ENCODE measurements at regions not wholly inside any gene's neighbourhood (a gene's known extent, or its start where the extent isn't known, plus 50 kb on each side); places are given as distances from the start of the nearest gene placed in this dataset.

GRCh38 chr12:58434726-58435125, 485.6 kb downstream of the LRIG3 start:
- TF ChIP-seq CTCF (IDR thresholded peaks at IDR 0.05): no peak
- Histone ChIP-seq H3K27me3 (no peaks in the 10 kb centered on the region), H3K9me3 (no peaks in the 10 kb centered on the region), H3K36me3 (no peaks in the 10 kb centered on the region), H3K4me3 (no peak overlapping the region), H3K4me1 (no peaks in the 10 kb centered on the region), H3K27ac (no peak overlapping the region)
- intact Hi-C loops (cut with DNase I): no loop called here
- ATAC-seq (no peak), DNase-seq (no peak)

GRCh38 chr12:58435647-58436046, 484.7 kb downstream of the LRIG3 start:
- no peak for ATAC-seq
- Histone ChIP-seq H3K36me3 (no peaks in the 10 kb centered on the region), H3K4me1 (no peaks in the 10 kb centered on the region), H3K4me3 (no peak overlapping the region), H3K27ac (no peak overlapping the region), H3K9me3 (no peaks in the 10 kb centered on the region), H3K27me3 (no peaks in the 10 kb centered on the region)
- DNase-seq: no peak
- TF ChIP-seq CTCF (IDR thresholded peaks at IDR 0.05): no peak
- intact Hi-C loops (cut with DNase I): no loop called here

- ATAC-seq: no peak
Measured at GRCh38 chr12:58441483-58441882, 478.8 kb downstream of the LRIG3 start.

GRCh38 chr12:58443273-58443980, 476.9 kb downstream of the LRIG3 start:
- ATAC-seq (peak; percentile 49), DNase-seq (no peak)
- Histone ChIP-seq H3K4me1 (no peaks in the 10 kb centered on the region), H3K36me3 (no peaks in the 10 kb centered on the region), H3K27me3 (no peaks in the 10 kb centered on the region), H3K4me3 (no peak overlapping the region), H3K27ac (no peak overlapping the region), H3K9me3 (no peaks in the 10 kb centered on the region)
- intact Hi-C loops (cut with DNase I): no loop called here
- TF ChIP-seq CTCF (IDR thresholded peaks at IDR 0.05): peak; percentile 27

More at GRCh38 chr12:58441483-58441882, 478.8 kb downstream of the LRIG3 start:
- no peak for TF ChIP-seq CTCF (IDR thresholded peaks at IDR 0.05)
- Histone ChIP-seq H3K4me3 (no peak overlapping the region), H3K27me3 (no peaks in the 10 kb centered on the region), H3K36me3 (no peaks in the 10 kb centered on the region), H3K27ac (no peak overlapping the region), H3K4me1 (no peaks in the 10 kb centered on the region), H3K9me3 (no peaks in the 10 kb centered on the region)
- no peak for DNase-seq
- intact Hi-C loops (cut with DNase I): no loop called here

- DNase-seq (no peak), ATAC-seq (peak; percentile 90)
- Histone ChIP-seq H3K36me3 (no peaks in the 10 kb centered on the region), H3K27me3 (no peaks in the 10 kb centered on the region), H3K4me1 (no peaks in the 10 kb centered on the region), H3K27ac (no peak overlapping the region), H3K9me3 (no peaks in the 10 kb centered on the region), H3K4me3 (no peak overlapping the region)
- TF ChIP-seq CTCF (IDR thresholded peaks at IDR 0.05): no peak
- intact Hi-C loops (cut with DNase I): no loop called here
Measured at GRCh38 chr12:58443981-58444371, 476.3 kb downstream of the LRIG3 start.
